Progenitor cell of endocrine pancreas (in vitro differentiated cells): ENCODE measurements at regions not wholly inside any gene's neighbourhood (a gene's known extent, or its start where the extent isn't known, plus 50 kb on each side); places are given as distances from the start of the nearest gene placed in this dataset.
"Not testable (repeated sequence)": the region's sequence is repeated elsewhere in the genome, so short reads cannot be mapped to it uniquely, and the experiment has no call there.

Experiments used
- DNase-seq: peaks from one replicate; pipeline ENCODE4 v3.0.0; 2021; ENCODE audit warnings: low spot score; ENCODE audit not compliant: unreplicated experiment
- H3K27ac Mint-ChIP-seq: 2 replicates; pipeline ENCODE4 v1.8.0; 2021; ENCODE audit warnings: mild to moderate bottlenecking, moderate library complexity, mixed read lengths
- H3K27me3 Mint-ChIP-seq: 2 replicates; pipeline ENCODE4 v1.8.0; 2021; ENCODE audit warnings: mixed read lengths
- H3K36me3 Mint-ChIP-seq: 2 replicates; pipeline ENCODE4 v1.8.0; 2022; ENCODE audit warnings: mixed read lengths; ENCODE audit not compliant: insufficient read depth
- H3K4me1 Mint-ChIP-seq: 2 replicates; pipeline ENCODE4 v1.8.0; 2021; ENCODE audit warnings: low read depth, mixed read lengths
- H3K4me3 Mint-ChIP-seq: 2 replicates; pipeline ENCODE4 v1.8.0; 2021; ENCODE audit warnings: low read depth, mild to moderate bottlenecking, moderate library complexity, mixed read lengths
- H3K9me3 Mint-ChIP-seq: 2 replicates; pipeline ENCODE4 v1.8.0; 2021; ENCODE audit warnings: low read depth, mixed read lengths
- CTCF ChIP-seq: fragments of 200-600 bp; sonication (generic); IDR thresholded peaks from one replicate; pipeline ENCODE4 v1.5.0; 2021; ENCODE audit warnings: antibody characterized with exemption, mild to moderate bottlenecking; ENCODE audit not compliant: unreplicated experiment

DNA sequence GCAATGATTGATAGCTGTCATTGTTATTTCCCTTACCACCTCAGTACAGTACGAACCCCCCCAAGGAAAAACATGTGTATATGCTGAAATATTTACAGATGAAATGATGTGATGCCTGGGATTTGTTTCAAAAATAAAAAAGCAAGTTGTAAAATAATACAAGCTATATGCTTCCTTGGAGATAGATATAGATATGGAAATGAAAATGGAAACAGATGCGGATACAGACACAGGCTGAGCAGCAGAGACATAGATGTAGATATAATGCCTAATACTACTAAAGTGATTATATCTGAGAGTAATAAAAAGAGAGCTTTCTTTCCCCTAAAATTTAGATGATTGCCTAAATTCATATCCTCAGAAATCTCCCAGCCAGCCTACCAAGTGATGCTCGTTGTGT is 127.5 kb upstream of the TNPO1 start:
- no peak for DNase-seq
- Mint-ChIP-seq H3K27ac (no peak overlapping the region), H3K9me3 (no peaks in the 10 kb centered on the region), H3K27me3 (no peaks in the 10 kb centered on the region), H3K36me3 (no peaks in the 10 kb centered on the region), H3K4me3 (no peak overlapping the region), H3K4me1 (peaks cover 12% of the 10 kb centered on the region)
- TF ChIP-seq CTCF, result no peak

GRCh38 chr5:72687288-72687687 is 129.2 kb upstream of the TNPO1 start:
- no peak for DNase-seq
- Mint-ChIP-seq H3K27me3 (no peaks in the 10 kb centered on the region), H3K9me3 (peaks cover 5% of the 10 kb centered on the region), H3K27ac (no peak overlapping the region), H3K36me3 (no peaks in the 10 kb centered on the region), H3K4me3 (no peak overlapping the region), H3K4me1 (peaks cover 5% of the 10 kb centered on the region)
- TF ChIP-seq CTCF, result no peak

DNA sequence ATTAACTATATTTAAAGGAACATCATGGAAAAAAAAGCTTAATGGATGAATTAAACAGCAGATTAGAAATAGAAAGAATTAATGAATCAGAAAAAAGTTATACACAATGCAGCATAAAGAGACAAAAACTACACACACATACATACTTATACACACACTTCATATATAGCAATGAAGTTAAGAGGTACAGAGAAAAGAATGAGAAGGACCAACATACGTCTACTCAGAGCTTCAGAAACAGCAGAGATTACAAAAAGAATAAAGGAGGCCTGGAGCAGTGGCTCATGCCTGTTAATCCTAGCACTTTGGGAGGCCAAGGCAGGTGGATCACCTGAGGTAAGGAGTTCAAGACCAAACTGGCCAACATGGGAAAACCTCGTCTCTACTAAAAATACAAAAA is 133.9 kb upstream of the TNPO1 start:
- DNase-seq, result no peak
- TF ChIP-seq CTCF, result no peak
- Mint-ChIP-seq H3K4me3 (no peak overlapping the region), H3K27me3 (no peaks in the 10 kb centered on the region), H3K9me3 (peaks cover 13% of the 10 kb centered on the region), H3K36me3 (no peaks in the 10 kb centered on the region), H3K27ac (no peak overlapping the region), H3K4me1 (no peaks in the 10 kb centered on the region)

GRCh38 chr5:72681781-72682180 is 134.7 kb upstream of the TNPO1 start:
- no peaks in the 10 kb centered on the region for H3K4me1 Mint-ChIP-seq
- peaks cover 16% of the 10 kb centered on the region for H3K9me3 Mint-ChIP-seq

DNA sequence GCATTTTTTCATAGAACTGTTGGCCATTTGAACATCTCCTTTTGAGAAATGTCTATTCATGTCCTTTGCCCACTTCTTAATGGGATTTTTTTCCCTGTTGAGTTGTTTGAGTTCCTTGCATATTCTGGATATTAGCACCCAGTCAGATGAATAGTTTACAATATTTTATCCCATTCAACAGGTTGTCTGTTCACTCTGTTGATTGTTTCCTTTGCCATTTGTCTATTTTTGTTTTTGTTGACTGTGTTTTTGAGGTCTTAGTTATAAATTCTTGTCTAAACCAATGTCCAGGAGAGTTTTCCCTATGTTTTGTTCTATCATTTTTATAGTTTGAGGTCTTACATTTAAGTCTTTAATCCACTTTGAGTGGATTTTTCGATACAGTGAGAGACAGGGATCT is 139.0 kb upstream of the TNPO1 start:
- Mint-ChIP-seq H3K36me3 (no peaks in the 10 kb centered on the region), H3K27me3 (no peaks in the 10 kb centered on the region), H3K27ac (no peak overlapping the region), H3K4me3 (no peak overlapping the region), H3K4me1 (peaks cover 1% of the 10 kb centered on the region), H3K9me3 (peaks cover 25% of the 10 kb centered on the region)
- no peak for TF ChIP-seq CTCF
- DNase-seq, result no peak

More at GRCh38 chr5:72681781-72682180, 134.7 kb upstream of the TNPO1 start:
- no peaks in the 10 kb centered on the region for H3K27me3 Mint-ChIP-seq
- no peak for DNase-seq
- no peak overlapping the region for H3K4me3 Mint-ChIP-seq
- no peak overlapping the region for H3K27ac Mint-ChIP-seq
- TF ChIP-seq CTCF, result no peak
- no peaks in the 10 kb centered on the region for H3K36me3 Mint-ChIP-seq

GRCh38 chr5:72676831-72677230 is 139.6 kb upstream of the TNPO1 start:
- H3K4me3 Mint-ChIP-seq, H3K4me1 Mint-ChIP-seq, H3K36me3 Mint-ChIP-seq, H3K27me3 Mint-ChIP-seq, DNase-seq, H3K27ac Mint-ChIP-seq: not testable (repeated sequence)
- H3K9me3 Mint-ChIP-seq, result peaks cover 23% of the 10 kb centered on the region
